Left lung (tissue), 4 donors: ENCODE measurements at regions not wholly inside any gene's neighbourhood (a gene's known extent, or its start where the extent isn't known, plus 50 kb on each side); places are given as distances from the start of the nearest gene placed in this dataset.

ENCODE experiments used
- ATAC-seq: fragments of 200-7000 bp; cut with Tn5 transposase; one replicate; pipeline ENCODE4 v1.9.1; 2020; ENCODE audit warnings: moderate library complexity
- DNase-seq, 4 donors: peaks; one replicate each; pipeline ENCODE4 v3.0.0-alpha.2; 2013 to 2020
- H3K27ac ChIP-seq, 2 donors: fragments of 200-600 bp; sonication (generic) in 1 of 2; one replicate each; pipeline versions ENCODE4 v1.5.0 to v1.8.0; 2020 to 2021
- H3K27me3 ChIP-seq, 2 donors: fragments of 200-600 bp; sonication (generic) in 1 of 2; one replicate each; pipeline versions ENCODE4 v1.5.0 to v1.8.0; 2020 to 2021
- H3K36me3 ChIP-seq, 2 donors: fragments of 200-600 bp; sonication (generic) in 1 of 2; one replicate each; pipeline versions ENCODE4 v1.5.0 to v1.8.0; 2020 to 2021
- H3K4me1 ChIP-seq, 2 donors: fragments of 200-600 bp; one replicate each; pipeline ENCODE4 v1.8.0; 2021
- H3K4me3 ChIP-seq, 2 donors: fragments of 200-600 bp; sonication (generic) in 1 of 2; one replicate each; pipeline versions ENCODE4 v1.5.0 to v1.8.0; 2020 to 2021; ENCODE audit warnings: mild to moderate bottlenecking in 1 of 2
- H3K9me3 ChIP-seq, 2 donors: fragments of 200-600 bp; sonication (generic) in 1 of 2; one replicate each; pipeline versions ENCODE4 v1.5.0 to v1.8.0; 2020 to 2021
- CTCF ChIP-seq, 2 donors: fragments of 200-600 bp; sonication (generic) in 1 of 2; IDR thresholded peaks; one replicate each; pipeline versions ENCODE4 v1.5.0 to v1.8.0; 2021; ENCODE audit warnings: antibody characterized with exemption in 2 of 2
- intact Hi-C, 2 donors: fragments of 100-400 bp; cut with DNase I; formaldehyde crosslinking; loops; one replicate each; pipeline versions ENCODE4 v1.11.2 to v1.14.2; 2022
- donor health status: DM: no; HTN: yes; CAD: no.
- donor health status: DM: no; HTN: no; CAD: no.

DNA sequence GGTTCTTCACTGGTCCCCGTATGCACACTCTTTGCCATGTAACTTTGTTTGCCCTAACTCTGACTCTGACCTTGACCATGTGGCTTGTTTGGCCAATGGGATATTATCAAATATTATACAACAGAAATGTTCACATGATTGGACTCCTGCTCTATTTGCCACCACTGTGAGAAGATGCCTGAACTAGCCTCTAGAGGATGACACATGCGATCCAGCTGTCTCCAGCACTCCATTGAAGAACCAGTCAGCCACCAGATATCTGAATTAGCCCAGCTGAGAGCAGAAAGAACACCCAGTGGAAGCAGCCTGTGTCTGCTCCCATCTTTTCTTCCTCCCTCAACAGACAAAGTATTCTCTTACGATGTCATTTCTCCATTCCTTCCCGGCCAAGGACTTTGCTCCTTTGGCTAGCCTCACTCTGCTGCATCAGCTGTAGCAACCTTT is 412.1 kb downstream of the IRS1 start:
- no peaks in the 10 kb centered on the region for H3K4me1 ChIP-seq
- no peaks in the 10 kb centered on the region for H3K27me3 ChIP-seq
- intact Hi-C loops, result no loop called here
- no peaks in the 10 kb centered on the region for H3K9me3 ChIP-seq
- ATAC-seq (no peak), DNase-seq (no peak)
- no peak overlapping the region for H3K4me3 ChIP-seq
- no peak for TF ChIP-seq CTCF (IDR thresholded peaks at IDR 0.05)
- H3K36me3 ChIP-seq, result no peaks in the 10 kb centered on the region
- no peak overlapping the region for H3K27ac ChIP-seq

- no peak overlapping the region for H3K27ac ChIP-seq
- H3K4me1 ChIP-seq, result no peaks in the 10 kb centered on the region
- H3K27me3 ChIP-seq, result no peaks in the 10 kb centered on the region
- no peak for TF ChIP-seq CTCF (IDR thresholded peaks at IDR 0.05)
- H3K36me3 ChIP-seq, result no peaks in the 10 kb centered on the region
- ATAC-seq (no peak), DNase-seq (no peak)
- intact Hi-C loops, result no loop called here
- H3K9me3 ChIP-seq, result no peaks in the 10 kb centered on the region
- H3K4me3 ChIP-seq, result no peak overlapping the region
Measured at GRCh38 chr2:226383461-226383860, 416.2 kb downstream of the IRS1 start.

DNA sequence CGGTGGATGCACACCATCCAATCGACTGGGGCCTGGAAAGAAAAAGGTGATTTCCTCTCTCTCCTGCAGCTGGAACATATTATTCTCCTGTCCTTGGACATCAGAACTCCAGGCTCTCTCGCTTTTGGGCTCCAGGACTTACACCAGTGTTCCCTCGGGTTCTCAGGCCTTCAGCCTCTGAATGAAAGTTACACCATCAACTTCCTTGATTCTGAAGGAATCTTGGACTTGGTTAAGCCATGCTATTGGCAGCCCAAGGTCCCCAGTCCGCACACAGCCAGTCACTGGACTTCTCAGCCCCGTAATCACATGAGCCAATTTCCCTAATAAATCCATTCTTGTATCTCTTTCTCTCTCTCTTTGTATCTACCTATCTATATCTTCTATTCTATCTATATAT is 418.9 kb downstream of the IRS1 start:
- Histone ChIP-seq H3K27ac (no peak overlapping the region), H3K4me1 (no peaks in the 10 kb centered on the region), H3K36me3 (no peaks in the 10 kb centered on the region), H3K9me3 (no peaks in the 10 kb centered on the region), H3K27me3 (no peaks in the 10 kb centered on the region), H3K4me3 (no peak overlapping the region)
- ATAC-seq (no peak), DNase-seq (no peak)
- TF ChIP-seq CTCF (IDR thresholded peaks at IDR 0.05), result no peak
- intact Hi-C loops, result no loop called here

DNA sequence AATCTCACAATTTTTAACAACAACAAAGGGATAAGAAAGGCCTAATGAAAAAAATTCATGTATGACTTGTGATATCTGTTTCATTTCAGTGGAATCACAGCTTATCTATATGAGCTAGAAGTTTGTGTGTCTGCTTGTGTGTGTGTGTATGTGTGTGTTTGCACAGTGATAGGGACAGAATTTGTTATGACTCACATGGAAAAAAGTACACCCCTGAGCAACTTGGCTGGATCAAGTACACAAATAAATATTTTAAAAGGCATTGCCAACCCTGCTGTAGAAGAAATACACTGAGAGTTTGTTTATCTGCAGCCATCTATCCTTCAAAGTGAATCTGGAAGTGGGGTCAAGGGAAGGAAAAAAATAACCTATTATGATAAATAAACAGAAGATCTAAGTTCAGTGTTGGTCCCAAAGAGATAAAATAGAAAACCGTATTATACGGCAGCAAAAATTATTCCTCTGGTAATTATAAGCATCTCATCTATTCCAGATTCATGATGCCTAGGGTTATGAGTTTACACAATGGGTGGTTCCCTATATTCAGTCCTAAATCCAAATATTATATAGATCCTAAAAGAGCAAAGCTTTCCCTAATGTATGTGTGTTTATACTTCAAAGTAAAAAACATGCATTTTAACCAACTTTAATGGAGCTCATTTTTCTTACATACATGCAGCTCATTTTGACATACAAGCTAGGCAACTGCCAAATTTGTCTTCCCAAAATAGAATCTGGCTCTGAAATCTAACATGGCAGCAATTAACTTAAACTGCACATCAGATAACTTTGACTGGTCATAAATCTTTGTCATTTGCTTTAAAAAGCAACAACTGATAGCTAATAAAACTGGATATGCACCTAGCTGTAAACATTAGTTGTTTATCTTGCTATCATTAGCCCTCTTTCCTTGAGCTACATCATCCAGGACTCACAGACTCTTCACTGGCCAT is 420.6 kb downstream of the IRS1 start:
- peak; percentile 49 for ATAC-seq
- no peaks in the 10 kb centered on the region for H3K4me1 ChIP-seq
- intact Hi-C loops, result no loop called here
- TF ChIP-seq CTCF (IDR thresholded peaks at IDR 0.05), result no peak
- no peak overlapping the region for H3K27ac ChIP-seq
- no peaks in the 10 kb centered on the region for H3K36me3 ChIP-seq
- H3K27me3 ChIP-seq, result no peaks in the 10 kb centered on the region
- DNase-seq, result peak in 2 of 4 donors; percentile 56 to 57
- no peak overlapping the region for H3K4me3 ChIP-seq
- H3K9me3 ChIP-seq, result no peaks in the 10 kb centered on the region

- intact Hi-C loops, result no loop called here
- H3K27me3 ChIP-seq, result no peaks in the 10 kb centered on the region
- no peak overlapping the region for H3K4me3 ChIP-seq
- no peak overlapping the region for H3K27ac ChIP-seq
- no peak for TF ChIP-seq CTCF (IDR thresholded peaks at IDR 0.05)
- no peak for ATAC-seq
- no peak for DNase-seq
- no peaks in the 10 kb centered on the region for H3K4me1 ChIP-seq
- H3K9me3 ChIP-seq, result no peaks in the 10 kb centered on the region
- H3K36me3 ChIP-seq, result no peaks in the 10 kb centered on the region
Measured at GRCh38 chr2:226376516-226377180, 423.0 kb downstream of the IRS1 start.
